Esophagus squamous epithelium (tissue), 4 donors: ENCODE measurements at regions not wholly inside any gene's neighbourhood (a gene's known extent, or its start where the extent isn't known, plus 50 kb on each side); places are given as distances from the start of the nearest gene placed in this dataset.

Experiments
- CTCF ChIP-seq, 6 experiments: fragments of 450-650 bp in 4 of 6; fragments of 200-600 bp in 2 of 6; sonication (generic) in 2 of 6; IDR thresholded peaks; one replicate each; pipeline ENCODE4 v1.5.1; 2016 to 2019; ENCODE audit warnings: antibody characterized with exemption in 6 of 6, mild to moderate bottlenecking in 4 of 6, moderate library complexity in 4 of 6
- POLR2A ChIP-seq, 4 donors: fragments of 450-650 bp; IDR thresholded peaks; one replicate each; pipeline ENCODE4 v1.6.1; 2017; ENCODE audit warnings: antibody characterized with exemption in 4 of 4, mild to moderate bottlenecking in 4 of 4, moderate library complexity in 3 of 4

- TF ChIP-seq CTCF (IDR thresholded peaks at IDR 0.05) (no peak), POLR2A (IDR thresholded peaks at IDR 0.05) (no peak)
These were observed 345.3 kb upstream of the OR4E1 start for GRCh38 chr14:22018890-22019289.
